MCF 10A (cell line): ENCODE measurements at regions not wholly inside any gene's neighbourhood (a gene's known extent, or its start where the extent isn't known, plus 50 kb on each side); places are given as distances from the start of the nearest gene placed in this dataset.
"Not testable (repeated sequence)": the region's sequence is repeated elsewhere in the genome, so short reads cannot be mapped to it uniquely, and the experiment has no call there.

Experiments used
- BruUV-seq: library from RNA; stranded (reverse); fragments of 400-500 nt; replicated peaks from 2 replicates; lab custom pipeline; 2021; lab: Mats Ljungman, UMichigan
- CTCF ChIA-PET: fragments of 300-600 bp; sonication (Branson Sonifier 250); formaldehyde crosslinking; extraction: SDS; loops from one replicate; lab custom pipeline; 2021; ENCODE audit warnings: antibody characterized with exemption, inconsistent platforms; lab: Yijun Ruan, JAX
- POLR2A ChIA-PET: fragments of 300-600, 350-650 bp; sonication (Branson Sonifier 250); formaldehyde crosslinking; extraction: SDS; loops from one replicate; lab custom pipeline; 2020; ENCODE audit warnings: antibody characterized with exemption, inconsistent platforms; lab: Yijun Ruan, JAX
- DNase-seq: peaks from one replicate; pipeline ENCODE4 v3.0.0-alpha.2; 2018; ENCODE audit not compliant: unreplicated experiment
- H3K27ac Mint-ChIP-seq: one replicate; pipeline ENCODE4 v1.8.0; 2022; ENCODE audit warnings: mild to moderate bottlenecking, low read depth, mixed read lengths; ENCODE audit not compliant: unreplicated experiment
- H3K27me3 Mint-ChIP-seq: one replicate; pipeline ENCODE4 v1.8.0; 2022; ENCODE audit warnings: mixed read lengths; ENCODE audit not compliant: insufficient read depth, unreplicated experiment
- H3K36me3 Mint-ChIP-seq: one replicate; pipeline ENCODE4 v1.8.0; 2022; ENCODE audit warnings: mild to moderate bottlenecking, moderate library complexity, mixed read lengths; ENCODE audit not compliant: insufficient read depth, unreplicated experiment
- H3K4me1 Mint-ChIP-seq: one replicate; pipeline ENCODE4 v1.8.0; 2022; ENCODE audit warnings: mixed read lengths; ENCODE audit not compliant: insufficient read depth, unreplicated experiment
- H3K4me3 Mint-ChIP-seq: one replicate; pipeline ENCODE4 v1.8.0; 2022; ENCODE audit warnings: mild to moderate bottlenecking, moderate library complexity, mixed read lengths; ENCODE audit not compliant: unreplicated experiment
- H3K9me3 Mint-ChIP-seq: one replicate; pipeline ENCODE4 v1.8.0; 2022; ENCODE audit warnings: mixed read lengths; ENCODE audit not compliant: unreplicated experiment
- intact Hi-C: fragments of 100-400 bp; cut with micrococcal nuclease; formaldehyde crosslinking; loops from 2 replicates; pipeline ENCODE4 v1.14.1; 2022
- TF ChIP-seq, protein P1 (sequence below): fragments of 200-600 bp; IDR thresholded peaks from one replicate; pipeline ENCODE4 v1.8.0; 2022; ENCODE audit warnings: antibody characterized with exemption, mild to moderate bottlenecking; ENCODE audit not compliant: unreplicated experiment

DNA sequence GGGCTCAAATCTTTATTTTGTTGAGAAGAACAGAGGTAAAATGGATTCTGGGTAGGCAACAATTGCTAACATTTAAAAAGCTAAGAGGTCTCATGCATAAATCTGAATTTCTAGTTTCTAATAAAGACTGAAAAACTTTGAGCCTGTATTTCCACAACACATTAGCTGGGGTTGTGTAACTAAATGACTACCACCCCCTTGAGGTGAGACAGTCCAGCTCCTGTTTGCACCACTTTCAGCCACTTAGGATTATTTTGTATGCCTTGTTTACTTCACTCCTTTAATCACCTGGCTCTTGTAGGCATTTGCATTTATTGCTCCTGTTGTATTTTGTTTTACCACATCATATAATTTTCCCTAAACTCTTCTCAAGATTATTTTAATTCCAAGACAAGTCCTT is 376.6 kb downstream of the PTH2R start:
- Mint-ChIP-seq H3K9me3 (no peaks in the 10 kb centered on the region), H3K36me3 (no peaks in the 10 kb centered on the region), H3K27me3 (no peaks in the 10 kb centered on the region), H3K4me1 (peaks cover 11% of the 10 kb centered on the region), H3K27ac (no peak overlapping the region), H3K4me3 (no peak overlapping the region)
- intact Hi-C loops, result loop anchor here (1.0 kb wide), 1 partner anchor 317 kb away; no protein-coding TSS in a partner anchor
- TF ChIP-seq, protein P1, sequence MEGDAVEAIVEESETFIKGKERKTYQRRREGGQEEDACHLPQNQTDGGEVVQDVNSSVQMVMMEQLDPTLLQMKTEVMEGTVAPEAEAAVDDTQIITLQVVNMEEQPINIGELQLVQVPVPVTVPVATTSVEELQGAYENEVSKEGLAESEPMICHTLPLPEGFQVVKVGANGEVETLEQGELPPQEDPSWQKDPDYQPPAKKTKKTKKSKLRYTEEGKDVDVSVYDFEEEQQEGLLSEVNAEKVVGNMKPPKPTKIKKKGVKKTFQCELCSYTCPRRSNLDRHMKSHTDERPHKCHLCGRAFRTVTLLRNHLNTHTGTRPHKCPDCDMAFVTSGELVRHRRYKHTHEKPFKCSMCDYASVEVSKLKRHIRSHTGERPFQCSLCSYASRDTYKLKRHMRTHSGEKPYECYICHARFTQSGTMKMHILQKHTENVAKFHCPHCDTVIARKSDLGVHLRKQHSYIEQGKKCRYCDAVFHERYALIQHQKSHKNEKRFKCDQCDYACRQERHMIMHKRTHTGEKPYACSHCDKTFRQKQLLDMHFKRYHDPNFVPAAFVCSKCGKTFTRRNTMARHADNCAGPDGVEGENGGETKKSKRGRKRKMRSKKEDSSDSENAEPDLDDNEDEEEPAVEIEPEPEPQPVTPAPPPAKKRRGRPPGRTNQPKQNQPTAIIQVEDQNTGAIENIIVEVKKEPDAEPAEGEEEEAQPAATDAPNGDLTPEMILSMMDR, result peak; percentile 20
- peak; percentile 34 for DNase-seq
- ChIA-PET CTCF (interaction anchor here (0.6 to 0.9 kb wide), 3 partner anchors 10 to 187 kb away, joined by 3 read pairs; no protein-coding TSS in a partner anchor), POLR2A (no interaction called here)
- BruUV-seq, result no TSS peak

GRCh38 chr2:208784774-208785173 is 378.2 kb downstream of the PTH2R start:
- POLR2A ChIA-PET, DNase-seq, H3K36me3 Mint-ChIP-seq, intact Hi-C loops, H3K9me3 Mint-ChIP-seq, H3K4me3 Mint-ChIP-seq, H3K27me3 Mint-ChIP-seq, BruUV-seq, H3K27ac Mint-ChIP-seq: not testable (repeated sequence)
- peaks cover 11% of the 10 kb centered on the region for H3K4me1 Mint-ChIP-seq
- CTCF ChIA-PET, result interaction anchor here (1.0 kb wide), 1 partner anchor 318 kb away, joined by 5 read pairs; no protein-coding TSS in a partner anchor

DNA sequence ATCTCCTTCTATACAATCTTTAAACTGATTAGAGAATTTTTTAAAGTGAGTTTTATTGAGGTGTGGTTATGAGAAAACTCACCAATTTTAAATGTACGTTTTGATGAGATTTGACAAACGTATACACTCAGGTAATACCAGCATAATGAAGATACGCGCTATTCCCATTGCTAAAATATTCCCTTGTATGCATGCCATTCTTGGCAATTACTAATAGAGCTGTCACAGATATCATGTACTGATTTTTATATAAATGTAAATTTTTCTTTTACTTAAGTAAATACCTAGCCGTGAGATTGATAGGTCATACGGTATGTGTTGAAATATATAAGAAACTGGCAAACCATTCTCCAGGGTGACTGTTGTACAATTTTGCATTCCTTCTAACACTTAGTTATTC is 384.7 kb downstream of the PTH2R start:
- Mint-ChIP-seq H3K9me3 (no peaks in the 10 kb centered on the region), H3K27ac (no peak overlapping the region), H3K36me3 (no peaks in the 10 kb centered on the region), H3K4me1 (peaks cover 4% of the 10 kb centered on the region), H3K4me3 (no peak overlapping the region), H3K27me3 (no peaks in the 10 kb centered on the region)
- TF ChIP-seq, protein P1, result no peak
- POLR2A ChIA-PET, result no interaction called here
- CTCF ChIA-PET, result interaction anchor here (0.7 kb wide), 1 partner anchor 422 kb away, joined by 3 read pairs; no protein-coding TSS in a partner anchor
- intact Hi-C loops, result no loop called here
- no TSS peak for BruUV-seq
- no peak for DNase-seq

GRCh38 chr2:208792766-208793165 is 386.2 kb downstream of the PTH2R start:
- no peak overlapping the region for H3K4me3 Mint-ChIP-seq
- peak; percentile 40 for DNase-seq
- peak overlapping the region; percentile 67 for H3K27ac Mint-ChIP-seq
- CTCF ChIA-PET, result interaction anchor here (0.7 kb wide), 1 partner anchor 9 kb away, joined by 3 read pairs; no protein-coding TSS in a partner anchor
- H3K4me1 Mint-ChIP-seq, result peaks cover 4% of the 10 kb centered on the region
- no peaks in the 10 kb centered on the region for H3K36me3 Mint-ChIP-seq
- intact Hi-C loops, result no loop called here
- POLR2A ChIA-PET, result no interaction called here
- TF ChIP-seq, protein P1, result no peak
- H3K9me3 Mint-ChIP-seq, result no peaks in the 10 kb centered on the region
- BruUV-seq, result no TSS peak
- H3K27me3 Mint-ChIP-seq, result no peaks in the 10 kb centered on the region
